ENCODE measurements at regions not wholly inside any gene's neighbourhood (a gene's known extent, or its start where the extent isn't known, plus 50 kb on each side); places are given as distances from the start of the nearest gene placed in this dataset.

DNA sequence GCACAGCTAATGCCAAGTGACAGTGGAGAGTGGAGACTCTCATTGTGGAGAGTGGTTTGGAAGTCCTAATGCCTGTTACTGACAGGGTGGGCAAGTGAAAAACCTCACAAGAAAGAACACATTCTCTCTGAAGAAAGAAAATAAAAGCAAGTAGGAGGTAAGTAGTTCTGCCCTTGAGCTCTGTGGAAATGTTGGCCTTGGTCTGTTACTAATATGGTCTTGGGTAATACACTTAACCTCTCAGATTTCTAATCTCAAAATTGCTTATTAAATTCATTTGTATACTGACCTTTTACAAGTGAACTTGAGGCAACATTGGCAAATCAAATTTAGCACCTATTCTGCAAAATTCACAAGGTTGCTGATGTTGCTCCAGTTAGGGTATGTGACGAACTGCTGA, 291.6 kb upstream of the CBLB start:
- TF ChIP-seq, protein P1, sequence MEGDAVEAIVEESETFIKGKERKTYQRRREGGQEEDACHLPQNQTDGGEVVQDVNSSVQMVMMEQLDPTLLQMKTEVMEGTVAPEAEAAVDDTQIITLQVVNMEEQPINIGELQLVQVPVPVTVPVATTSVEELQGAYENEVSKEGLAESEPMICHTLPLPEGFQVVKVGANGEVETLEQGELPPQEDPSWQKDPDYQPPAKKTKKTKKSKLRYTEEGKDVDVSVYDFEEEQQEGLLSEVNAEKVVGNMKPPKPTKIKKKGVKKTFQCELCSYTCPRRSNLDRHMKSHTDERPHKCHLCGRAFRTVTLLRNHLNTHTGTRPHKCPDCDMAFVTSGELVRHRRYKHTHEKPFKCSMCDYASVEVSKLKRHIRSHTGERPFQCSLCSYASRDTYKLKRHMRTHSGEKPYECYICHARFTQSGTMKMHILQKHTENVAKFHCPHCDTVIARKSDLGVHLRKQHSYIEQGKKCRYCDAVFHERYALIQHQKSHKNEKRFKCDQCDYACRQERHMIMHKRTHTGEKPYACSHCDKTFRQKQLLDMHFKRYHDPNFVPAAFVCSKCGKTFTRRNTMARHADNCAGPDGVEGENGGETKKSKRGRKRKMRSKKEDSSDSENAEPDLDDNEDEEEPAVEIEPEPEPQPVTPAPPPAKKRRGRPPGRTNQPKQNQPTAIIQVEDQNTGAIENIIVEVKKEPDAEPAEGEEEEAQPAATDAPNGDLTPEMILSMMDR (IDR thresholded peaks at IDR 0.05; ENCODE audit: low read depth, low read length) = no peak
- no peak for TF ChIP-seq EZH2phosphoT487 (IDR thresholded peaks at IDR 0.05; ENCODE audit: low read depth)
